HG02798 (cell line): ENCODE measurements at regions not wholly inside any gene's neighbourhood (a gene's known extent, or its start where the extent isn't known, plus 50 kb on each side); places are given as distances from the start of the nearest gene placed in this dataset.

Experiments used
- ATAC-seq: cut with Tn5 transposase; IDR thresholded peaks from one replicate; pipeline ENCODE4 v1.9.1; 2021; ENCODE audit warnings: mild to moderate bottlenecking; ENCODE audit not compliant: unreplicated experiment, poor library complexity

- no peak for ATAC-seq
These were observed 61.4 kb downstream of the ZXDA start for GRCh38 chrX:57848857-57849256.

GRCh38 chrX:57822818-57823217 lies 87.4 kb downstream of the ZXDA start:
- no peak for ATAC-seq

GRCh38 chrX:57822398-57822797 lies 87.9 kb downstream of the ZXDA start:
- ATAC-seq = no peak

GRCh38 chrX:57821703-57822387 lies 88.4 kb downstream of the ZXDA start:
- peak; percentile 78 for ATAC-seq

- ATAC-seq = no peak
These were observed 93.0 kb downstream of the ZXDA start for GRCh38 chrX:57817302-57817701.

GRCh38 chrX:57772637-57773036 lies 92.6 kb upstream of the NLRP2B start:
- no peak for ATAC-seq

- no peak for ATAC-seq
These were observed 91.6 kb upstream of the NLRP2B start for GRCh38 chrX:57771689-57772088.

GRCh38 chrX:57752866-57753265 lies 72.8 kb upstream of the NLRP2B start:
- ATAC-seq = no peak

GRCh38 chrX:57741107-57741506 lies 61.0 kb upstream of the NLRP2B start:
- no peak for ATAC-seq

- ATAC-seq = no peak
These were observed 57.8 kb upstream of the NLRP2B start for GRCh38 chrX:57737881-57738280.
